Activated CD4-positive, alpha-beta T cell treated with anti-CD3 and anti-CD28 coated beads for 24 hours (primary cell): ENCODE measurements at regions not wholly inside any gene's neighbourhood (a gene's known extent, or its start where the extent isn't known, plus 50 kb on each side); places are given as distances from the start of the nearest gene placed in this dataset.
A peak's percentile ranks its signal among the peaks of the same experiment; 100 is the strongest.

ENCODE experiments used
- DNase-seq, 2 donors: peaks; one replicate each; pipeline ENCODE4 v3.0.0-alpha.2; 2020; ENCODE audit warnings: low read depth in 2 of 2

GRCh38 chr2:12347066-12347493 is 369.7 kb upstream of the TRIB2 start:
- no peak for DNase-seq

GRCh38 chr2:12348216-12348615 is 368.5 kb upstream of the TRIB2 start:
- DNase-seq: no peak

- no peak for DNase-seq
Measured at GRCh38 chr2:12350821-12351220, 365.9 kb upstream of the TRIB2 start.

GRCh38 chr2:12352889-12353288 is 363.8 kb upstream of the TRIB2 start:
- DNase-seq: no peak

GRCh38 chr2:12361506-12361905 is 355.2 kb upstream of the TRIB2 start:
- DNase-seq: no peak

GRCh38 chr2:12363138-12363537 is 353.6 kb upstream of the TRIB2 start:
- DNase-seq: no peak

- no peak for DNase-seq
Measured at GRCh38 chr2:12363569-12363968, 353.2 kb upstream of the TRIB2 start.

- DNase-seq: no peak
Measured at GRCh38 chr2:12369566-12369965, 347.2 kb upstream of the TRIB2 start.

- DNase-seq: no peak
Measured at GRCh38 chr2:12376025-12376424, 340.7 kb upstream of the TRIB2 start.

- DNase-seq: no peak
Measured at GRCh38 chr2:12379143-12379542, 337.6 kb upstream of the TRIB2 start.

GRCh38 chr2:12381543-12382325 is 335.0 kb upstream of the TRIB2 start:
- no peak for DNase-seq

- DNase-seq: no peak
Measured at GRCh38 chr2:12382366-12382765, 334.4 kb upstream of the TRIB2 start.

- DNase-seq: no peak
Measured at GRCh38 chr2:12389344-12390045, 327.2 kb upstream of the TRIB2 start.

GRCh38 chr2:12391116-12391515 is 325.6 kb upstream of the TRIB2 start:
- DNase-seq: no peak

GRCh38 chr2:12396699-12397098 is 320.0 kb upstream of the TRIB2 start:
- no peak for DNase-seq

GRCh38 chr2:12397854-12398253 is 318.9 kb upstream of the TRIB2 start:
- no peak for DNase-seq

- no peak for DNase-seq
Measured at GRCh38 chr2:12399240-12399639, 317.5 kb upstream of the TRIB2 start.

- DNase-seq: no peak
Measured at GRCh38 chr2:12400543-12400942, 316.2 kb upstream of the TRIB2 start.

GRCh38 chr2:12402440-12403139 is 314.1 kb upstream of the TRIB2 start:
- no peak for DNase-seq

GRCh38 chr2:12404497-12404896 is 312.2 kb upstream of the TRIB2 start:
- DNase-seq: no peak

- no peak for DNase-seq
Measured at GRCh38 chr2:12407160-12407559, 309.6 kb upstream of the TRIB2 start.

GRCh38 chr2:12412898-12413305 is 303.8 kb upstream of the TRIB2 start:
- DNase-seq: peak in 1 of 2 donors; percentile 2

GRCh38 chr2:12415536-12415935 is 301.2 kb upstream of the TRIB2 start:
- no peak for DNase-seq
